ENCODE measurements at regions not wholly inside any gene's neighbourhood (a gene's known extent, or its start where the extent isn't known, plus 50 kb on each side); places are given as distances from the start of the nearest gene placed in this dataset.
"Not testable (repeated sequence)": the region's sequence is repeated elsewhere in the genome, so short reads cannot be mapped to it uniquely, and the experiment has no call there.

- no peak overlapping the region for H2AFZ ChIP-seq (ENCODE audit: low read depth)
- TF ChIP-seq, protein P1, sequence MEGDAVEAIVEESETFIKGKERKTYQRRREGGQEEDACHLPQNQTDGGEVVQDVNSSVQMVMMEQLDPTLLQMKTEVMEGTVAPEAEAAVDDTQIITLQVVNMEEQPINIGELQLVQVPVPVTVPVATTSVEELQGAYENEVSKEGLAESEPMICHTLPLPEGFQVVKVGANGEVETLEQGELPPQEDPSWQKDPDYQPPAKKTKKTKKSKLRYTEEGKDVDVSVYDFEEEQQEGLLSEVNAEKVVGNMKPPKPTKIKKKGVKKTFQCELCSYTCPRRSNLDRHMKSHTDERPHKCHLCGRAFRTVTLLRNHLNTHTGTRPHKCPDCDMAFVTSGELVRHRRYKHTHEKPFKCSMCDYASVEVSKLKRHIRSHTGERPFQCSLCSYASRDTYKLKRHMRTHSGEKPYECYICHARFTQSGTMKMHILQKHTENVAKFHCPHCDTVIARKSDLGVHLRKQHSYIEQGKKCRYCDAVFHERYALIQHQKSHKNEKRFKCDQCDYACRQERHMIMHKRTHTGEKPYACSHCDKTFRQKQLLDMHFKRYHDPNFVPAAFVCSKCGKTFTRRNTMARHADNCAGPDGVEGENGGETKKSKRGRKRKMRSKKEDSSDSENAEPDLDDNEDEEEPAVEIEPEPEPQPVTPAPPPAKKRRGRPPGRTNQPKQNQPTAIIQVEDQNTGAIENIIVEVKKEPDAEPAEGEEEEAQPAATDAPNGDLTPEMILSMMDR (conservative IDR thresholded peaks at IDR 0.05; ENCODE audit: low read depth, low read length), result no peak
- H3K4me1 ChIP-seq (ENCODE audit: low read depth, poor library complexity, severe bottlenecking), result no peaks in the 10 kb centered on the region
- H3K79me2 ChIP-seq (ENCODE audit: insufficient read depth, low read depth), result no peaks in the 10 kb centered on the region
- no peak overlapping the region for H3K27ac ChIP-seq
- H3K4me3 ChIP-seq (IDR thresholded peaks at IDR 0.05; ENCODE audit: insufficient read depth, low read depth, low read length), result no peak overlapping the region
- no peaks in the 10 kb centered on the region for H3K27me3 ChIP-seq (ENCODE audit: insufficient read depth, low read depth)
- H3K9ac ChIP-seq, result no peak overlapping the region
- no peaks in the 10 kb centered on the region for H4K20me1 ChIP-seq (ENCODE audit: insufficient read depth)
- no peak overlapping the region for H3K4me2 ChIP-seq
- H3K36me3 ChIP-seq (ENCODE audit: insufficient read depth), result no peaks in the 10 kb centered on the region
These were observed 244.4 kb upstream of the FOXN3 start for GRCh38 chr14:89661392-89661791.

- H3K27me3 ChIP-seq (ENCODE audit: insufficient read depth, low read depth); H3K9ac ChIP-seq: not testable (repeated sequence)
These were observed 243.7 kb upstream of the FOXN3 start for GRCh38 chr14:89660625-89661233.

DNA sequence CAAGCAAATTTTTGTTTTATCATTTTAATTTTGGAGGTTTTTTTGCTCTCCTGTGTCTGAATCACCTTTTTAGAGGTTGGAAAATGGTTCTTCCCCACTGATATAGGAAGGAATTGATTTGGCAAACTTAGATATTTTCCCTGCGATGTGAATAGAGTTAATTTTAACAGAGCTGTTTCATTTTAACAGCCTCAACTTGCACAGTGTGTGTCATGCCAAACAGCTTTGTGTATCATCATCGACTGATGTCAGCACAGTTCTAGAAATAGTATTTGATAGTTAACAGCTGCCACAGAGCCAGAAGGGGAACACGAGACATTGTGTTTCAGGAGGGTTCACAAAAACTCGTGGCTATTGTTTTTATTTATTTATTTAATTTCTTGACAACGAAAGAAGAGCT, 243.1 kb upstream of the FOXN3 start:
- H3K36me3 ChIP-seq (ENCODE audit: insufficient read depth), result no peaks in the 10 kb centered on the region
- H3K27me3 ChIP-seq (ENCODE audit: insufficient read depth, low read depth), result no peaks in the 10 kb centered on the region
- H3K27ac ChIP-seq, result no peak overlapping the region
- H3K79me2 ChIP-seq (ENCODE audit: insufficient read depth, low read depth), result no peaks in the 10 kb centered on the region
- H4K20me1 ChIP-seq (ENCODE audit: insufficient read depth), result no peaks in the 10 kb centered on the region
- no peak overlapping the region for H3K9ac ChIP-seq
- no peak overlapping the region for H3K4me2 ChIP-seq
- H2AFZ ChIP-seq (ENCODE audit: low read depth), result no peak overlapping the region
- H3K4me3 ChIP-seq (IDR thresholded peaks at IDR 0.05; ENCODE audit: insufficient read depth, low read depth, low read length), result no peak overlapping the region
- no peaks in the 10 kb centered on the region for H3K4me1 ChIP-seq (ENCODE audit: low read depth, poor library complexity, severe bottlenecking)
- TF ChIP-seq, protein P1 (conservative IDR thresholded peaks at IDR 0.05; ENCODE audit: low read depth, low read length), result no peak

More at GRCh38 chr14:89660625-89661233, 243.7 kb upstream of the FOXN3 start:
- H4K20me1 ChIP-seq (ENCODE audit: insufficient read depth); H3K79me2 ChIP-seq (ENCODE audit: insufficient read depth, low read depth); H3K36me3 ChIP-seq (ENCODE audit: insufficient read depth); H2AFZ ChIP-seq (ENCODE audit: low read depth); H3K27ac ChIP-seq; H3K4me1 ChIP-seq (ENCODE audit: low read depth, poor library complexity, severe bottlenecking); H3K4me3 ChIP-seq (IDR thresholded peaks at IDR 0.05; ENCODE audit: insufficient read depth, low read depth, low read length); H3K4me2 ChIP-seq: not testable (repeated sequence)

- Histone ChIP-seq H3K79me2 (ENCODE audit: insufficient read depth, low read depth) (no peaks in the 10 kb centered on the region), H3K9ac (no peak overlapping the region), H3K4me2 (no peak overlapping the region), H3K27me3 (ENCODE audit: insufficient read depth, low read depth) (no peaks in the 10 kb centered on the region), H3K27ac (no peak overlapping the region), H4K20me1 (ENCODE audit: insufficient read depth) (no peaks in the 10 kb centered on the region), H3K36me3 (ENCODE audit: insufficient read depth) (no peaks in the 10 kb centered on the region), H3K4me3 (IDR thresholded peaks at IDR 0.05; ENCODE audit: insufficient read depth, low read depth, low read length) (no peak overlapping the region), H3K4me1 (ENCODE audit: low read depth, poor library complexity, severe bottlenecking) (no peaks in the 10 kb centered on the region), H2AFZ (ENCODE audit: low read depth) (no peak overlapping the region)
- TF ChIP-seq, protein P1 (conservative IDR thresholded peaks at IDR 0.05; ENCODE audit: low read depth, low read length), result no peak
These were observed 242.1 kb upstream of the FOXN3 start for GRCh38 chr14:89658977-89659670.

DNA sequence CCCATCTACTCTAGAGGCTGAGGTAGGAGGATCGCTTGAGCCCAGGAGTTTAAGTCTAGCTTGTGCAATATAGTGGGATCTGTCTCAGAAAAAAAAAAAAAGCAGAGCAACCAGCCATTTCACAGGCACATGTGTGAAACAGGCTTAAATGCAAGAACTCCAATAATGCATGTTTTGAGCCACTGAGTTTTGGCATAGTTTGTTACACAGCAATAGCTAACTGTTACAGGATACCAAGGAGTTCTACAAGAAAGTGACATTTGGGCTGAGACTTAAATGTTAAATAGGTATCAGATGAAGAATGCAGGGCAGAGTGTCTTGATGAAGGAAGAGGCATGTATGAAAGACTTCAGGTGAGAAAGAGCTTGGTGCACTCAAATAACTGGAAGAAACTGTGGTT, 240.0 kb upstream of the FOXN3 start:
- H3K79me2 ChIP-seq (ENCODE audit: insufficient read depth, low read depth), result no peaks in the 10 kb centered on the region
- no peaks in the 10 kb centered on the region for H4K20me1 ChIP-seq (ENCODE audit: insufficient read depth)
- no peak overlapping the region for H3K4me2 ChIP-seq
- no peaks in the 10 kb centered on the region for H3K27me3 ChIP-seq (ENCODE audit: insufficient read depth, low read depth)
- H3K4me3 ChIP-seq (IDR thresholded peaks at IDR 0.05; ENCODE audit: insufficient read depth, low read depth, low read length), result no peak overlapping the region
- TF ChIP-seq, protein P1 (conservative IDR thresholded peaks at IDR 0.05; ENCODE audit: low read depth, low read length), result no peak
- no peaks in the 10 kb centered on the region for H3K36me3 ChIP-seq (ENCODE audit: insufficient read depth)
- H2AFZ ChIP-seq (ENCODE audit: low read depth), result no peak overlapping the region
- no peaks in the 10 kb centered on the region for H3K4me1 ChIP-seq (ENCODE audit: low read depth, poor library complexity, severe bottlenecking)
- H3K9ac ChIP-seq, result no peak overlapping the region
- no peak overlapping the region for H3K27ac ChIP-seq
